GM23248 (cell line): ENCODE measurements at regions not wholly inside any gene's neighbourhood (a gene's known extent, or its start where the extent isn't known, plus 50 kb on each side); places are given as distances from the start of the nearest gene placed in this dataset.

Source experiments
- EZH2 ChIP-seq: fragments of 200-600 bp; sonication (generic); IDR thresholded peaks from 2 replicates; pipeline ENCODE4 v1.6.1; 2018; ENCODE audit warnings: antibody characterized with exemption, mild to moderate bottlenecking; ENCODE audit not compliant: insufficient read depth, poor library complexity, severe bottlenecking
- EZH2phosphoT487 ChIP-seq: fragments of 200-600 bp; sonication (generic); IDR thresholded peaks from 2 replicates; pipeline ENCODE4 v1.6.1; 2018; ENCODE audit warnings: antibody characterized with exemption, moderate library complexity, mild to moderate bottlenecking, low read depth; ENCODE audit not compliant: insufficient read depth

- TF ChIP-seq EZH2phosphoT487 (no peak), EZH2 (no peak)
Observed at GRCh38 chr2:166676716-166677115, 182.7 kb upstream of the SCN7A start.
